ENCODE measurements at regions not wholly inside any gene's neighbourhood (a gene's known extent, or its start where the extent isn't known, plus 50 kb on each side); places are given as distances from the start of the nearest gene placed in this dataset.

DNA sequence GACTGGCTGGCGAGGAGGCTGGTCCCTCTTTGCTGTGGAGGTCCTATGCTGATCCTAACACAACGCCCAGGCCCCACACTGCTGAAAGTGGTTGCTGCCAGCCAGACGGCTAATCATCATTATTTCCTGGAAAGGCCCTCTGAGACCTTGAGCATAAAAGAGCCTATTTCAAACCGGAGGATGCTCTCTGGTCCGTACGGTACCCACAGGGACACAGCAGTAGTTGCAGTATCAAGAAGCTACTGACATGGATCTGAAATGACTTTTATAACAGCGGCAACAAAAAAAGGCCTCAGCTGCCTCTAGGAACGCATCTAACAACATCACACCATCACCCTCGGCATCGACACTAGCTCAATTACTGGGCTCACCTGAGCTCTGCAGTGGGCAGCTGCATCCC lies 59.1 kb upstream of the FOXB1 start:
- TF ChIP-seq, protein P1, sequence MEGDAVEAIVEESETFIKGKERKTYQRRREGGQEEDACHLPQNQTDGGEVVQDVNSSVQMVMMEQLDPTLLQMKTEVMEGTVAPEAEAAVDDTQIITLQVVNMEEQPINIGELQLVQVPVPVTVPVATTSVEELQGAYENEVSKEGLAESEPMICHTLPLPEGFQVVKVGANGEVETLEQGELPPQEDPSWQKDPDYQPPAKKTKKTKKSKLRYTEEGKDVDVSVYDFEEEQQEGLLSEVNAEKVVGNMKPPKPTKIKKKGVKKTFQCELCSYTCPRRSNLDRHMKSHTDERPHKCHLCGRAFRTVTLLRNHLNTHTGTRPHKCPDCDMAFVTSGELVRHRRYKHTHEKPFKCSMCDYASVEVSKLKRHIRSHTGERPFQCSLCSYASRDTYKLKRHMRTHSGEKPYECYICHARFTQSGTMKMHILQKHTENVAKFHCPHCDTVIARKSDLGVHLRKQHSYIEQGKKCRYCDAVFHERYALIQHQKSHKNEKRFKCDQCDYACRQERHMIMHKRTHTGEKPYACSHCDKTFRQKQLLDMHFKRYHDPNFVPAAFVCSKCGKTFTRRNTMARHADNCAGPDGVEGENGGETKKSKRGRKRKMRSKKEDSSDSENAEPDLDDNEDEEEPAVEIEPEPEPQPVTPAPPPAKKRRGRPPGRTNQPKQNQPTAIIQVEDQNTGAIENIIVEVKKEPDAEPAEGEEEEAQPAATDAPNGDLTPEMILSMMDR (IDR thresholded peaks at IDR 0.05) = no peak
- DNase-seq = no peak
- Histone ChIP-seq H3K27me3 (no peaks in the 10 kb centered on the region), H3K4me1 (no peaks in the 10 kb centered on the region), H3K9me3 (no peaks in the 10 kb centered on the region), H3K4me3 (no peak overlapping the region), H3K36me3 (no peaks in the 10 kb centered on the region), H3K27ac (no peak overlapping the region), H3K9ac (ENCODE audit: low read depth in 2 of 2, low read length in 2 of 2) (no peak overlapping the region)
- intact Hi-C loops (cut with DNase I) = no loop called here

DNA sequence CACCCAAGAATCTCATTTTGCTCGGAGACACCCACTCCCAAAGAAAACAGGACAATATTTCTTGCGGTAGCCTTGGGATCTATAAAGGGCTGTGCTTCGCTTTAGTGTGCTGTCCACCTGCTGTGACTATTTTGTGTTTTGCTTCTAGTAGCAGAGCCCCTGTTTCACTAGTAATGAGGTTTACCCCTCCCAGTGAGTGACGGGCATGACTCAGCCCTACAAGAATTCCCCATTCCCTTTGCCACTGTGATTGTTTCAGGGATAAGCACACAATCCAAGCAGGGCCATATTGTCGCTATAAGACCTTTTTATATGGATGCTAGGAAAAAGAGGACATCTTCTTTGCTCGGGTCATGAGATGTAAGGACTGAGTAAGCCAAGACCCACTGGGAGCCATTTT lies 62.5 kb upstream of the FOXB1 start:
- TF ChIP-seq, protein P1 (IDR thresholded peaks at IDR 0.05) = no peak
- Histone ChIP-seq H3K36me3 (no peaks in the 10 kb centered on the region), H3K27ac (no peak overlapping the region), H3K9me3 (no peaks in the 10 kb centered on the region), H3K27me3 (no peaks in the 10 kb centered on the region), H3K4me3 (no peak overlapping the region), H3K4me1 (no peaks in the 10 kb centered on the region), H3K9ac (ENCODE audit: low read depth in 2 of 2, low read length in 2 of 2) (no peak overlapping the region)
- intact Hi-C loops (cut with DNase I) = no loop called here
- no peak for DNase-seq

DNA sequence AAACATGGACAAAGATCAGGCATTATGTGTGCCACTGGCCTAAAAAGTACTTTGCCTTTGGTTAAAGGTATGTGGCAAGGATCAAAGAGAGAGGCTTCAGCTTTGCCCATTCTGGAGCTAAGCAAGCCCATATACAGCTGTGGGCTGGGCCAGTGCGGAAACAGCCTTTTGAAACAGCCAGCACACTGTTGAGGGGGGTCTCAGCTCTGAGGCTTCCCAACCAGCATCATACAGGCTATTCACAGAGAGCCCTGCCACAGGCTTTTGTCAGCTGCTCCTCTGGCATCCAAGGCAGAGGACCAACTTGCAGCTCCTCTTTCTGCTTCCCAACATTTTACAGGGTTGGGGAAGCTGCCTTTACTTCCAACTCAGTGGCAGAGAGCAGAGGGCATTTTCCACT lies 63.2 kb upstream of the FOXB1 start:
- H3K4me3 ChIP-seq = no peak overlapping the region
- H3K27ac ChIP-seq = no peak overlapping the region
- DNase-seq = no peak
- TF ChIP-seq, protein P1 (IDR thresholded peaks at IDR 0.05) = no peak
- H3K9ac ChIP-seq (ENCODE audit: low read depth in 2 of 2, low read length in 2 of 2) = no peak overlapping the region
- intact Hi-C loops (cut with DNase I) = no loop called here
- H3K4me1 ChIP-seq = no peaks in the 10 kb centered on the region
- H3K36me3 ChIP-seq = no peaks in the 10 kb centered on the region
- H3K27me3 ChIP-seq = no peaks in the 10 kb centered on the region
- no peaks in the 10 kb centered on the region for H3K9me3 ChIP-seq

DNA sequence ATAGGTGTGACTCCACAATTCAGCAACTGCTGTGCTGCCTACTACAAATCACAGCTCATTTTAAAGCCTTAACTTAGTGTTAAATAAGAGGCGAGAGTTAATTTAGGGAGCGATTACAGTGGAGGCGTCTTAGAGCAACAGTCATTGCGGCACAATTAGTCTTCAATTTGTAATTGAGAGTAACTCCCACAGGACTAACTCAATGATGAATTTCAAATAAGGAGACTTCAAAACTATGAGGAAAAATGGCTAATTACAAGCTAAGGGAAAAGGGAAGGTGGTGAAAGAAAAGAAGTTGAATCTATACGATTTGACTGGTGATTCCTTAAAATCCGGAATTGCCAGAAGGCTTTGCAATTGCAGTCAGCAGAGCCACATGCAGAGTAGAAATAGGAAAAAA lies 63.7 kb upstream of the FOXB1 start:
- intact Hi-C loops (cut with DNase I) = no loop called here
- Histone ChIP-seq H3K27ac (no peak overlapping the region), H3K27me3 (no peaks in the 10 kb centered on the region), H3K36me3 (no peaks in the 10 kb centered on the region), H3K4me1 (no peaks in the 10 kb centered on the region), H3K4me3 (no peak overlapping the region), H3K9ac (ENCODE audit: low read depth in 2 of 2, low read length in 2 of 2) (no peak overlapping the region), H3K9me3 (no peaks in the 10 kb centered on the region)
- no peak for DNase-seq
- TF ChIP-seq, protein P1 (IDR thresholded peaks at IDR 0.05) = no peak

DNA sequence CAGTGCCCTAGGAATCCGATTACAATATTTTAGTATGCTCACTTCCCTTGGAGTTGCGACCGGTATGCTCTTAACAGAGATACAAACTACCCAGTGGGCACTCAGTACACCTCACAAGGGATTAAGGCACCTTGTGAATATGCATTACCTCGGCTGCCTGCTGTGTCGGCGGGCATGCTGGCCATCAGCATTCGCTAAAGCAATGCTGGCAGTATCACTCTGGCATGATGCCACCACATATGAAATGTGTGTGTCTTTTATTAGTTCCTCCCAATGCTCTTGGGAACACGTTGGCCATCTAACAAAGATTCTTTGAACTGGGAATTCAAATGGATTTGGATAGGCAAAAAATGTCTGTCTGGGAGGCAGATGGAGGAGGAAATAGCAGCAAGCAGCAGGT lies 67.4 kb upstream of the FOXB1 start:
- intact Hi-C loops (cut with DNase I) = no loop called here
- DNase-seq = no peak
- Histone ChIP-seq H3K9ac (ENCODE audit: low read depth in 2 of 2, low read length in 2 of 2) (no peak overlapping the region), H3K4me1 (no peaks in the 10 kb centered on the region), H3K27ac (no peak overlapping the region), H3K27me3 (no peaks in the 10 kb centered on the region), H3K4me3 (no peak overlapping the region), H3K36me3 (no peaks in the 10 kb centered on the region), H3K9me3 (no peaks in the 10 kb centered on the region)
- TF ChIP-seq, protein P1 (IDR thresholded peaks at IDR 0.05) = no peak

DNA sequence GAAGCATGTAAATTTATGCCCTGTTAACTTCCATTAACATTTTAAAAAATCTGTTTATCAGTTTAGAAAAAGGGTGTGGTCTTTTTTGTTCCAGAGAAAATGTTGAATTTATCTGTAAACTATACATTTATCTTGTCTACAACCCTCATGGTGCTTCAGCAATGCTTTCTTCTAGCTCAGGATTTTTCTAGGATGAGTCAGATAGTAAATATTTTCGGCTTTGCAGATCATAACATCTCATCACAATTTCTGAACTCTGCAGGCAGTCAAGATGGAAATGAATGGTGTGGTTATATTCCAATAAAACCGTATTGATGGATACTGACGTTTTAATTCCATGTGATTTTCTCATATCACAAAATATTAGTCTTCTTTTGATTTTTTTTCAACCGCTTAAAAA lies 70.5 kb upstream of the FOXB1 start:
- Histone ChIP-seq H3K9me3 (no peaks in the 10 kb centered on the region), H3K27me3 (no peaks in the 10 kb centered on the region)

More for the DNA sequence above, 70.5 kb upstream of the FOXB1 start:
- Histone ChIP-seq H3K36me3 (no peaks in the 10 kb centered on the region), H3K9ac (ENCODE audit: low read depth in 2 of 2, low read length in 2 of 2) (no peak overlapping the region), H3K4me3 (no peak overlapping the region), H3K27ac (no peak overlapping the region), H3K4me1 (no peaks in the 10 kb centered on the region)
- DNase-seq = no peak
- TF ChIP-seq, protein P1 (IDR thresholded peaks at IDR 0.05) = no peak
- intact Hi-C loops (cut with DNase I) = no loop called here

All from colonic mucosa (tissue), 4 donors.